Neural progenitor cell (in vitro differentiated cells): ENCODE measurements at regions not wholly inside any gene's neighbourhood (a gene's known extent, or its start where the extent isn't known, plus 50 kb on each side); places are given as distances from the start of the nearest gene placed in this dataset.

Source experiments
- CTCF ChIP-seq: fragments of 200-600 bp; sonication (generic); IDR thresholded peaks from 2 replicates; pipeline ENCODE4 v1.5.1; 2017; ENCODE audit warnings: antibody characterized with exemption, mild to moderate bottlenecking
- EZH2phosphoT487 ChIP-seq: fragments of 200-600 bp; sonication (generic); IDR thresholded peaks from 2 replicates; pipeline ENCODE4 v1.6.1; 2017; ENCODE audit warnings: antibody characterized with exemption

DNA sequence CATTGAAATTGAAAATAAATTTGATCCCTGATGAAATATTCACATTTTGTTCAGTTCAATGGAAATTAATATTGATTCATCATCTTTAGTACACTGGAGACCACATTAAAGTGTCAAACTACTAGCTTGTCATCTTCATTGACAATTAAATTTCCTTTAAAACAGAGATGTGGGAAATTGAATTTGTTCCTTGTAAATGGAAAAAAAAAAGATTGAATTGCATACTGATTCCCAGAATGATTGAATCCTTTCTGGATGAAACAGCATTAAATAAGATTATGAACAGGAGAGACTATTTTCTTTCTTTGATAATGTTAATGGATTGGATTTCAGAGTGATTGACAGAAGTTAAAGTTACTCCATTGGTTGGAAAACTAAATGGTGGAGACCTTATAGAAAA, 241.3 kb upstream of the CNTNAP2 start:
- TF ChIP-seq CTCF, result no peak
- TF ChIP-seq EZH2phosphoT487, result no peak
